ENCODE measurements at regions not wholly inside any gene's neighbourhood (a gene's known extent, or its start where the extent isn't known, plus 50 kb on each side); places are given as distances from the start of the nearest gene placed in this dataset.

- H3K27me3 ChIP-seq (ENCODE audit: low read depth, low read length) = no peaks in the 10 kb centered on the region
- no peak overlapping the region for H2AFZ ChIP-seq (ENCODE audit: low read depth, low read length)
- no peaks in the 10 kb centered on the region for H3K36me3 ChIP-seq (replicated peaks; ENCODE audit: low read depth, low read length)
- no peaks in the 10 kb centered on the region for H3K4me1 ChIP-seq (ENCODE audit: low read length)
- H4K20me1 ChIP-seq (ENCODE audit: insufficient read depth, low read length) = no peaks in the 10 kb centered on the region
- no peaks in the 10 kb centered on the region for H3K79me2 ChIP-seq (ENCODE audit: low read length)
- H3K27ac ChIP-seq (ENCODE audit: low read length) = no peak overlapping the region
- no peaks in the 10 kb centered on the region for H3K9me3 ChIP-seq (ENCODE audit: insufficient read depth, low read length)
- H3K9ac ChIP-seq (ENCODE audit: low read length) = no peak overlapping the region
- TF ChIP-seq CTCF (IDR thresholded peaks at IDR 0.05; ENCODE audit: low read depth, low read length) (no peak), EZH2phosphoT487 (IDR thresholded peaks at IDR 0.05; ENCODE audit: low read depth) (no peak)
- no peak overlapping the region for H3K4me2 ChIP-seq (ENCODE audit: low read length)
- H3K4me3 ChIP-seq (ENCODE audit: low read length) = no peak overlapping the region
These were observed 287.7 kb upstream of the ZSWIM2 start for GRCh38 chr2:187136646-187137045.

- no peaks in the 10 kb centered on the region for H4K20me1 ChIP-seq (ENCODE audit: insufficient read depth, low read length)
- no peak overlapping the region for H3K27ac ChIP-seq (ENCODE audit: low read length)
- H3K4me2 ChIP-seq (ENCODE audit: low read length) = no peak overlapping the region
- no peaks in the 10 kb centered on the region for H3K4me1 ChIP-seq (ENCODE audit: low read length)
- H3K4me3 ChIP-seq (ENCODE audit: low read length) = no peak overlapping the region
- no peak overlapping the region for H2AFZ ChIP-seq (ENCODE audit: low read depth, low read length)
- no peaks in the 10 kb centered on the region for H3K36me3 ChIP-seq (replicated peaks; ENCODE audit: low read depth, low read length)
- H3K27me3 ChIP-seq (ENCODE audit: low read depth, low read length) = no peaks in the 10 kb centered on the region
- TF ChIP-seq CTCF (IDR thresholded peaks at IDR 0.05; ENCODE audit: low read depth, low read length) (no peak), EZH2phosphoT487 (IDR thresholded peaks at IDR 0.05; ENCODE audit: low read depth) (no peak)
- H3K9ac ChIP-seq (ENCODE audit: low read length) = no peak overlapping the region
- no peaks in the 10 kb centered on the region for H3K9me3 ChIP-seq (ENCODE audit: insufficient read depth, low read length)
- no peaks in the 10 kb centered on the region for H3K79me2 ChIP-seq (ENCODE audit: low read length)
These were observed 285.3 kb upstream of the ZSWIM2 start for GRCh38 chr2:187134306-187134705.

- Histone ChIP-seq H4K20me1 (ENCODE audit: insufficient read depth, low read length) (no peaks in the 10 kb centered on the region), H2AFZ (ENCODE audit: low read depth, low read length) (no peak overlapping the region), H3K4me2 (ENCODE audit: low read length) (no peak overlapping the region), H3K9me3 (ENCODE audit: insufficient read depth, low read length) (no peaks in the 10 kb centered on the region), H3K36me3 (replicated peaks; ENCODE audit: low read depth, low read length) (no peaks in the 10 kb centered on the region), H3K4me3 (ENCODE audit: low read length) (no peak overlapping the region), H3K27ac (ENCODE audit: low read length) (no peak overlapping the region), H3K9ac (ENCODE audit: low read length) (no peak overlapping the region), H3K79me2 (ENCODE audit: low read length) (no peaks in the 10 kb centered on the region), H3K4me1 (ENCODE audit: low read length) (no peaks in the 10 kb centered on the region), H3K27me3 (ENCODE audit: low read depth, low read length) (no peaks in the 10 kb centered on the region)
- TF ChIP-seq EZH2phosphoT487 (IDR thresholded peaks at IDR 0.05; ENCODE audit: low read depth) (no peak), CTCF (IDR thresholded peaks at IDR 0.05; ENCODE audit: low read depth, low read length) (no peak)
These were observed 280.9 kb upstream of the ZSWIM2 start for GRCh38 chr2:187129868-187130267.

- Histone ChIP-seq H4K20me1 (ENCODE audit: insufficient read depth, low read length) (no peaks in the 10 kb centered on the region), H3K4me3 (ENCODE audit: low read length) (no peak overlapping the region), H3K9ac (ENCODE audit: low read length) (no peak overlapping the region), H2AFZ (ENCODE audit: low read depth, low read length) (no peak overlapping the region), H3K79me2 (ENCODE audit: low read length) (no peaks in the 10 kb centered on the region), H3K9me3 (ENCODE audit: insufficient read depth, low read length) (no peaks in the 10 kb centered on the region), H3K36me3 (replicated peaks; ENCODE audit: low read depth, low read length) (no peaks in the 10 kb centered on the region), H3K4me2 (ENCODE audit: low read length) (no peak overlapping the region), H3K27me3 (ENCODE audit: low read depth, low read length) (no peaks in the 10 kb centered on the region), H3K27ac (ENCODE audit: low read length) (no peak overlapping the region), H3K4me1 (ENCODE audit: low read length) (no peaks in the 10 kb centered on the region)
- TF ChIP-seq CTCF (IDR thresholded peaks at IDR 0.05; ENCODE audit: low read depth, low read length) (no peak), EZH2phosphoT487 (IDR thresholded peaks at IDR 0.05; ENCODE audit: low read depth) (no peak)
These were observed 280.3 kb upstream of the ZSWIM2 start for GRCh38 chr2:187129306-187129705.

Data from OCI-LY3 (cell line).